HL-60/S4 treated with retinoic acid at 250 ng/mL for 4 days and 3 days (cell line): ENCODE measurements at regions not wholly inside any gene's neighbourhood (a gene's known extent, or its start where the extent isn't known, plus 50 kb on each side); places are given as distances from the start of the nearest gene placed in this dataset.

Source experiments
- in situ Hi-C: fragments of 300-500 bp; cut with MboI; formaldehyde crosslinking; loops from 2 replicates; pipeline ENCODE4 v1.7.0; 2022; ENCODE audit warnings: low sequenced_read_pairs

GRCh38 chr14:100454437-100454836 lies 131.3 kb downstream of the SLC25A47 start:
- in situ Hi-C loops: no loop called here

- in situ Hi-C loops: no loop called here
These were observed 123.3 kb downstream of the BEGAIN start for GRCh38 chr14:100463937-100464336.

- in situ Hi-C loops: no loop called here
These were observed 120.9 kb downstream of the BEGAIN start for GRCh38 chr14:100466111-100466856.

GRCh38 chr14:100467046-100467750 lies 120.0 kb downstream of the BEGAIN start:
- in situ Hi-C loops: no loop called here

- in situ Hi-C loops: no loop called here
These were observed 119.3 kb downstream of the BEGAIN start for GRCh38 chr14:100467939-100468338.

- in situ Hi-C loops: no loop called here
These were observed 118.7 kb downstream of the BEGAIN start for GRCh38 chr14:100468557-100468956.

GRCh38 chr14:100469632-100470522 lies 117.3 kb downstream of the BEGAIN start:
- in situ Hi-C loops: no loop called here

GRCh38 chr14:100470523-100470897 lies 116.7 kb downstream of the BEGAIN start:
- in situ Hi-C loops: no loop called here

- in situ Hi-C loops: no loop called here
These were observed 115.7 kb downstream of the BEGAIN start for GRCh38 chr14:100471441-100472093.

GRCh38 chr14:100472094-100472455 lies 115.1 kb downstream of the BEGAIN start:
- in situ Hi-C loops: no loop called here

GRCh38 chr14:100472491-100472890 lies 114.7 kb downstream of the BEGAIN start:
- in situ Hi-C loops: no loop called here

- in situ Hi-C loops: no loop called here
These were observed 114.0 kb downstream of the BEGAIN start for GRCh38 chr14:100473249-100473648.

- in situ Hi-C loops: no loop called here
These were observed 113.0 kb downstream of the BEGAIN start for GRCh38 chr14:100474196-100474595.

GRCh38 chr14:100475268-100475667 lies 111.9 kb downstream of the BEGAIN start:
- in situ Hi-C loops: no loop called here

- in situ Hi-C loops: no loop called here
These were observed 111.0 kb downstream of the BEGAIN start for GRCh38 chr14:100476012-100476822.

- in situ Hi-C loops: no loop called here
These were observed 102.5 kb downstream of the BEGAIN start for GRCh38 chr14:100484531-100485267.

GRCh38 chr14:100486025-100486828 lies 101.0 kb downstream of the BEGAIN start:
- in situ Hi-C loops: no loop called here
